ENCODE measurements at regions not wholly inside any gene's neighbourhood (a gene's known extent, or its start where the extent isn't known, plus 50 kb on each side); places are given as distances from the start of the nearest gene placed in this dataset.

GRCh38 chr11:38411149-38411548, 1813.1 kb upstream of the RAG2 start:
- no peaks in the 10 kb centered on the region for H3K9me2 ChIP-seq (ENCODE audit: insufficient read depth, low read length)
- no peak overlapping the region for H3K27ac ChIP-seq (ENCODE audit: low read length)
- no peaks in the 10 kb centered on the region for H3K36me3 ChIP-seq (ENCODE audit: insufficient read depth, low read length)
- no peak overlapping the region for H3K9ac ChIP-seq (ENCODE audit: low read length)
- no peaks in the 10 kb centered on the region for H4K20me1 ChIP-seq (ENCODE audit: insufficient read depth)
- TF ChIP-seq CTCF (IDR thresholded peaks at IDR 0.05; ENCODE audit: poor library complexity, severe bottlenecking) (no peak), REST (IDR thresholded peaks at IDR 0.05; ENCODE audit: borderline replicate concordance) (no peak), SMC3 (conservative IDR thresholded peaks at IDR 0.05; ENCODE audit: poor library complexity) (no peak), EP300 (conservative IDR thresholded peaks at IDR 0.05; ENCODE audit: poor library complexity, severe bottlenecking) (no peak), RAD21 (conservative IDR thresholded peaks at IDR 0.05) (no peak), TAF1 (IDR thresholded peaks at IDR 0.05; ENCODE audit: low read depth) (no peak), EZH2 (IDR thresholded peaks at IDR 0.05; ENCODE audit: borderline replicate concordance, insufficient read depth, low read length, poor library complexity, severe bottlenecking) (no peak), MXI1 (conservative IDR thresholded peaks at IDR 0.05; ENCODE audit: poor library complexity, severe bottlenecking) (no peak), POLR2AphosphoS5 (IDR thresholded peaks at IDR 0.05) (no peak)
- no peaks in the 10 kb centered on the region for H3K9me3 ChIP-seq (ENCODE audit: low read length)
- no peaks in the 10 kb centered on the region for H3K27me3 ChIP-seq (ENCODE audit: insufficient read depth, low read depth, low read length)
- H3K4me3 ChIP-seq (ENCODE audit: low read length), result no peak overlapping the region
- no peaks in the 10 kb centered on the region for H3K79me2 ChIP-seq (replicated peaks; ENCODE audit: insufficient read depth, low read length)
- no peaks in the 10 kb centered on the region for H3F3A ChIP-seq (ENCODE audit: insufficient read depth, low read length, poor library complexity, severe bottlenecking)
- no peak overlapping the region for H2AFZ ChIP-seq (ENCODE audit: low read depth, low read length)
- no peak overlapping the region for H3K4me2 ChIP-seq (ENCODE audit: low read length)

- H3K27ac ChIP-seq (ENCODE audit: low read length), result no peak overlapping the region
- no peaks in the 10 kb centered on the region for H3K9me3 ChIP-seq (ENCODE audit: low read length)
- no peak overlapping the region for H3K9ac ChIP-seq (ENCODE audit: low read length)
- no peak for TF ChIP-seq POLR2AphosphoS5 (IDR thresholded peaks at IDR 0.05)
- no peak for TF ChIP-seq REST (IDR thresholded peaks at IDR 0.05; ENCODE audit: borderline replicate concordance)
- TF ChIP-seq SMC3 (conservative IDR thresholded peaks at IDR 0.05; ENCODE audit: poor library complexity), result no peak
- TF ChIP-seq MXI1 (conservative IDR thresholded peaks at IDR 0.05; ENCODE audit: poor library complexity, severe bottlenecking), result no peak
- no peak for TF ChIP-seq TAF1 (IDR thresholded peaks at IDR 0.05; ENCODE audit: low read depth)
- H3K4me3 ChIP-seq (ENCODE audit: low read length), result no peak overlapping the region
- no peaks in the 10 kb centered on the region for H4K20me1 ChIP-seq (ENCODE audit: insufficient read depth)
- H3K9me2 ChIP-seq (ENCODE audit: insufficient read depth, low read length), result no peaks in the 10 kb centered on the region
- H3K79me2 ChIP-seq (replicated peaks; ENCODE audit: insufficient read depth, low read length), result no peaks in the 10 kb centered on the region
- no peak overlapping the region for H2AFZ ChIP-seq (ENCODE audit: low read depth, low read length)
- no peaks in the 10 kb centered on the region for H3K27me3 ChIP-seq (ENCODE audit: insufficient read depth, low read depth, low read length)
- no peaks in the 10 kb centered on the region for H3F3A ChIP-seq (ENCODE audit: insufficient read depth, low read length, poor library complexity, severe bottlenecking)
- no peak overlapping the region for H3K4me2 ChIP-seq (ENCODE audit: low read length)
- no peaks in the 10 kb centered on the region for H3K36me3 ChIP-seq (ENCODE audit: insufficient read depth, low read length)
These were observed 1804.0 kb upstream of the RAG2 start for GRCh38 chr11:38402063-38402462.
